ENCODE measurements at regions not wholly inside any gene's neighbourhood (a gene's known extent, or its start where the extent isn't known, plus 50 kb on each side); places are given as distances from the start of the nearest gene placed in this dataset.

GRCh38 chr14:101439023-101439422 is 122.3 kb upstream of the DIO3 start:
- Histone ChIP-seq H3K27ac (ENCODE audit: low read depth in 1 of 2, low read length in 2 of 2) (no peak overlapping the region), H3K36me3 (replicated peaks in 1 of 2; ENCODE audit: control insufficient read depth in 1 of 2, insufficient read depth in 2 of 2, low read length in 2 of 2) (no peaks in the 10 kb centered on the region), H4K20me1 (ENCODE audit: insufficient read depth, low read length) (no peaks in the 10 kb centered on the region), H3K9me3 (replicated peaks in 1 of 2; ENCODE audit: control insufficient read depth in 1 of 2, insufficient read depth in 1 of 2, low read length in 2 of 2) (no peaks in the 10 kb centered on the region), H2AFZ (ENCODE audit: insufficient read depth, low read depth, low read length, poor library complexity, severe bottlenecking) (no peak overlapping the region), H3K79me2 (ENCODE audit: insufficient read depth, low read length) (no peaks in the 10 kb centered on the region), H3K9ac (ENCODE audit: insufficient read depth, low read length, poor library complexity, severe bottlenecking) (no peak overlapping the region), H3K4me3 (replicated peaks in 1 of 3; ENCODE audit: low read depth in 2 of 3, low read length in 3 of 3) (no peak overlapping the region), H3K4me1 (ENCODE audit: control insufficient read depth in 1 of 2, insufficient read depth in 2 of 2, low read length in 2 of 2) (no peaks in the 10 kb centered on the region), H3K27me3 (ENCODE audit: control insufficient read depth in 2 of 2, insufficient read depth in 2 of 2, low read length in 2 of 2) (peaks cover 0 to 2% of the 10 kb centered on the region in 2 donors), H3K4me2 (replicated peaks; ENCODE audit: extremely low read depth, low read length, poor library complexity, severe bottlenecking) (no peak overlapping the region)
- intact Hi-C loops (cut with micrococcal nuclease) = no loop called here
- TF ChIP-seq CTCF (IDR thresholded peaks at IDR 0.05) = no peak
- no peak overlapping the region for H3K4me3 Mint-ChIP-seq
- H3K27me3 Mint-ChIP-seq (ENCODE audit: low read depth in 3 of 3) = peaks cover 10 to 17% (median 11%) of the 10 kb centered on the region in 3 donors
- no peaks in the 10 kb centered on the region for H3K4me1 Mint-ChIP-seq
- DNase-seq = no peak
- no peaks in the 10 kb centered on the region for H3K36me3 Mint-ChIP-seq
- no peak overlapping the region for H3K27ac Mint-ChIP-seq
- peaks cover 0 to 3% (median 0%) of the 10 kb centered on the region in 7 donors for H3K9me3 Mint-ChIP-seq
- WGBS (ENCODE audit: insufficient coverage) = no CpG with 5 or more reads among the region's 3 CpGs

GRCh38 chr14:101440496-101440895 is 120.8 kb upstream of the DIO3 start:
- H3K36me3 Mint-ChIP-seq = no peaks in the 10 kb centered on the region
- 100% methylated on average over 1 of the region's 6 CpGs for WGBS (ENCODE audit: insufficient coverage)
- peak overlapping the region in 1 of 2 donors; percentile 35 for H3K4me3 Mint-ChIP-seq
- Histone ChIP-seq H3K9ac (ENCODE audit: insufficient read depth, low read length, poor library complexity, severe bottlenecking) (no peak overlapping the region), H3K9me3 (replicated peaks in 1 of 2; ENCODE audit: control insufficient read depth in 1 of 2, insufficient read depth in 1 of 2, low read length in 2 of 2) (no peaks in the 10 kb centered on the region), H3K79me2 (ENCODE audit: insufficient read depth, low read length) (no peaks in the 10 kb centered on the region), H3K4me3 (replicated peaks in 1 of 3; ENCODE audit: low read depth in 2 of 3, low read length in 3 of 3) (no peak overlapping the region), H3K36me3 (replicated peaks in 1 of 2; ENCODE audit: control insufficient read depth in 1 of 2, insufficient read depth in 2 of 2, low read length in 2 of 2) (no peaks in the 10 kb centered on the region), H3K4me1 (ENCODE audit: control insufficient read depth in 1 of 2, insufficient read depth in 2 of 2, low read length in 2 of 2) (no peaks in the 10 kb centered on the region), H2AFZ (ENCODE audit: insufficient read depth, low read depth, low read length, poor library complexity, severe bottlenecking) (no peak overlapping the region), H3K27me3 (ENCODE audit: control insufficient read depth in 2 of 2, insufficient read depth in 2 of 2, low read length in 2 of 2) (peaks cover 0 to 3% of the 10 kb centered on the region in 2 donors), H3K27ac (ENCODE audit: low read depth in 1 of 2, low read length in 2 of 2) (no peak overlapping the region), H4K20me1 (ENCODE audit: insufficient read depth, low read length) (no peaks in the 10 kb centered on the region), H3K4me2 (replicated peaks; ENCODE audit: extremely low read depth, low read length, poor library complexity, severe bottlenecking) (no peak overlapping the region)
- H3K9me3 Mint-ChIP-seq = peaks cover 0 to 3% (median 0%) of the 10 kb centered on the region in 7 donors
- intact Hi-C loops (cut with micrococcal nuclease) = no loop called here
- H3K27me3 Mint-ChIP-seq (ENCODE audit: low read depth in 3 of 3) = peaks cover 11 to 14% (median 12%) of the 10 kb centered on the region in 3 donors
- H3K27ac Mint-ChIP-seq = no peak overlapping the region
- TF ChIP-seq CTCF (IDR thresholded peaks at IDR 0.05) = no peak
- DNase-seq = no peak
- no peaks in the 10 kb centered on the region for H3K4me1 Mint-ChIP-seq

All from CD14-positive monocyte (primary cell).